ENCODE measurements at regions not wholly inside any gene's neighbourhood (a gene's known extent, or its start where the extent isn't known, plus 50 kb on each side); places are given as distances from the start of the nearest gene placed in this dataset.

DNA sequence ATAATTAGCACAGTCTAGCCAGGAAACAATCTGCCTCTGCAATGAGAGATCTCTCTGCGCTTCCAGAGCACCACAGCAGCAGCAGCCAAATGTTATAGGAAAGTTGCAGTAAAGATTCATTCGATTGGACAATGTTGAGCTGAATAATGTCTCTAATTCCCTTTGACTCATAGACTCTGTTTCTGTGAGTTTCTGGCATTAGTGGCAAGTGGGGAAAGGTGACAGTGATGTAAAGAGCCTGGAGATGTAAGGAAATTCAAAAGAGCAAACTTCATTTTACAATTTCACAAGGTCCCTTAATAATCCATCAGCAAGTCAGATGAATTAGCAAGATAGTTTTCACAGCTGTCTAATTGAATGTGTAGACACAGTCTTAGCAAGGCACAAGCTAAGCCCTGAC, 184.4 kb downstream of the VEGFC start:
- Histone ChIP-seq H3K79me2 (ENCODE audit: low read depth) (no peaks in the 10 kb centered on the region), H3K27ac (no peak overlapping the region), H4K20me1 (ENCODE audit: insufficient read depth) (no peaks in the 10 kb centered on the region), H2AFZ (no peak overlapping the region), H3K36me3 (ENCODE audit: low read depth) (no peaks in the 10 kb centered on the region), H3K9me3 (ENCODE audit: insufficient read depth, low read depth) (no peaks in the 10 kb centered on the region), H3K4me1 (replicated peaks; ENCODE audit: insufficient read depth) (no peaks in the 10 kb centered on the region), H3K4me2 (no peak overlapping the region), H3F3A (ENCODE audit: insufficient read depth, low read depth) (no peaks in the 10 kb centered on the region), H3K27me3 (ENCODE audit: insufficient read depth, low read depth) (no peaks in the 10 kb centered on the region), H3K9me2 (ENCODE audit: insufficient read depth) (no peaks in the 10 kb centered on the region), H3K4me3 (no peak overlapping the region)
- POLR2A ChIA-PET (ENCODE audit: unreplicated experiment), result no interaction called here
- no TSS peak for BruUV-seq (replicated peaks)
- no peak for DNase-seq
- CTCF ChIA-PET, result interaction anchor here (0.6 kb wide), 1 partner anchor 250 kb away, joined by 3 read pairs; no protein-coding TSS in a partner anchor
- TF ChIP-seq EZH2 (IDR thresholded peaks at IDR 0.05; ENCODE audit: low read depth), result no peak
- TF ChIP-seq, protein P1, sequence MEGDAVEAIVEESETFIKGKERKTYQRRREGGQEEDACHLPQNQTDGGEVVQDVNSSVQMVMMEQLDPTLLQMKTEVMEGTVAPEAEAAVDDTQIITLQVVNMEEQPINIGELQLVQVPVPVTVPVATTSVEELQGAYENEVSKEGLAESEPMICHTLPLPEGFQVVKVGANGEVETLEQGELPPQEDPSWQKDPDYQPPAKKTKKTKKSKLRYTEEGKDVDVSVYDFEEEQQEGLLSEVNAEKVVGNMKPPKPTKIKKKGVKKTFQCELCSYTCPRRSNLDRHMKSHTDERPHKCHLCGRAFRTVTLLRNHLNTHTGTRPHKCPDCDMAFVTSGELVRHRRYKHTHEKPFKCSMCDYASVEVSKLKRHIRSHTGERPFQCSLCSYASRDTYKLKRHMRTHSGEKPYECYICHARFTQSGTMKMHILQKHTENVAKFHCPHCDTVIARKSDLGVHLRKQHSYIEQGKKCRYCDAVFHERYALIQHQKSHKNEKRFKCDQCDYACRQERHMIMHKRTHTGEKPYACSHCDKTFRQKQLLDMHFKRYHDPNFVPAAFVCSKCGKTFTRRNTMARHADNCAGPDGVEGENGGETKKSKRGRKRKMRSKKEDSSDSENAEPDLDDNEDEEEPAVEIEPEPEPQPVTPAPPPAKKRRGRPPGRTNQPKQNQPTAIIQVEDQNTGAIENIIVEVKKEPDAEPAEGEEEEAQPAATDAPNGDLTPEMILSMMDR (conservative IDR thresholded peaks at IDR 0.05), result no peak
- intact Hi-C loops (cut with micrococcal nuclease; ENCODE audit: unreplicated experiment), result no loop called here

DNA sequence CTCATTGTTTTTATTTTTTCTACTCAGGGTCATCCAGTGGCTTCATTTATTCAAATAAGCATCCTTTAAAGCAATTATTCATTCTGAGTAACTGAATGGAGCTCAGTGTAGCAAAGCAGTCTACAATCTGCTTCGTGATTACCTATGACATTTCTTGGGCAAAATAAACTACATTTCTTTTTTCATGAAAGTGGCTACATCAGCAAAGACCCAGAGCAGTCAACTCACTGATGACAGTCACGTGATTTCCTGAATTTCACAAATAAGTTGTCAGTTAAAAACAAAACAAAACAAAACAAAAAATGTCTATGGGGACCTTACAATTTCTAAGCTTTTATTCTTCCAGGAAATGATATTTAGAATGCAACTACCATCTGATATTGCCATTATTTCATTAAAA, 182.1 kb downstream of the VEGFC start:
- H2AFZ ChIP-seq, result no peak overlapping the region
- ChIA-PET POLR2A (ENCODE audit: unreplicated experiment) (no interaction called here), CTCF (no interaction called here)
- H3K79me2 ChIP-seq (ENCODE audit: low read depth), result no peaks in the 10 kb centered on the region
- no peaks in the 10 kb centered on the region for H3K27me3 ChIP-seq (ENCODE audit: insufficient read depth, low read depth)
- H3K27ac ChIP-seq, result no peak overlapping the region
- H3K4me2 ChIP-seq, result no peak overlapping the region
- intact Hi-C loops (cut with micrococcal nuclease; ENCODE audit: unreplicated experiment), result no loop called here
- H3K9me3 ChIP-seq (ENCODE audit: insufficient read depth, low read depth), result no peaks in the 10 kb centered on the region
- no peaks in the 10 kb centered on the region for H3K9me2 ChIP-seq (ENCODE audit: insufficient read depth)
- no peak for TF ChIP-seq EZH2 (IDR thresholded peaks at IDR 0.05; ENCODE audit: low read depth)
- TF ChIP-seq, protein P1 (conservative IDR thresholded peaks at IDR 0.05), result no peak
- BruUV-seq (replicated peaks), result no TSS peak
- no peaks in the 10 kb centered on the region for H4K20me1 ChIP-seq (ENCODE audit: insufficient read depth)
- no peaks in the 10 kb centered on the region for H3K36me3 ChIP-seq (ENCODE audit: low read depth)
- no peak overlapping the region for H3K4me3 ChIP-seq
- H3F3A ChIP-seq (ENCODE audit: insufficient read depth, low read depth), result no peaks in the 10 kb centered on the region
- no peak for DNase-seq
- no peaks in the 10 kb centered on the region for H3K4me1 ChIP-seq (replicated peaks; ENCODE audit: insufficient read depth)

DNA sequence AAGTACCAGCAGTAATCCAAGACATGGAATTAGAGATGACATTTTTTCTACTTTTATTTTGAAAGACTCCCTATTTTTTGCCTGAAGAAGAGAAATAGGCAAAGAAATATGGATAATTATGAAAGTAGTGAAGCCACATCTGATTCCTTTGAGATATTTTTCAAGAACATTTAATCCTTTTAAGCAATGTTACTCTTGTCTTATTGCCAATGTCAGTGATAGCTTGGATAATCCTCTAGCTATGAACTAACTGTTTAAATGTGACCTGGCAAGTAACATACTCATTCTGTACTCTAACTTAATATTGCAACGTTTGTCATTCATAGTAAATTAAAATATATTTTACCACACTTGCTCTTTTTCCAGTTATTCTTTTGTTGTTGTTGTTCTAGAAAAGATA, 181.3 kb downstream of the VEGFC start:
- H3K4me1 ChIP-seq (replicated peaks; ENCODE audit: insufficient read depth), result no peaks in the 10 kb centered on the region
- H2AFZ ChIP-seq, result no peak overlapping the region
- H3K27ac ChIP-seq, result no peak overlapping the region
- no peak for TF ChIP-seq EZH2 (IDR thresholded peaks at IDR 0.05; ENCODE audit: low read depth)
- TF ChIP-seq, protein P1 (conservative IDR thresholded peaks at IDR 0.05), result no peak
- H3K9me2 ChIP-seq (ENCODE audit: insufficient read depth), result no peaks in the 10 kb centered on the region
- no peak for DNase-seq
- H3K9me3 ChIP-seq (ENCODE audit: insufficient read depth, low read depth), result no peaks in the 10 kb centered on the region
- no peaks in the 10 kb centered on the region for H3K79me2 ChIP-seq (ENCODE audit: low read depth)
- no peak overlapping the region for H3K4me2 ChIP-seq
- H3K36me3 ChIP-seq (ENCODE audit: low read depth), result no peaks in the 10 kb centered on the region
- POLR2A ChIA-PET (ENCODE audit: unreplicated experiment), result no interaction called here
- H3K27me3 ChIP-seq (ENCODE audit: insufficient read depth, low read depth), result no peaks in the 10 kb centered on the region
- no peaks in the 10 kb centered on the region for H3F3A ChIP-seq (ENCODE audit: insufficient read depth, low read depth)
- H3K4me3 ChIP-seq, result no peak overlapping the region
- no TSS peak for BruUV-seq (replicated peaks)
- CTCF ChIA-PET, result no interaction called here
- H4K20me1 ChIP-seq (ENCODE audit: insufficient read depth), result no peaks in the 10 kb centered on the region
- intact Hi-C loops (cut with micrococcal nuclease; ENCODE audit: unreplicated experiment), result no loop called here
